A673 (cell line): ENCODE measurements at regions not wholly inside any gene's neighbourhood (a gene's known extent, or its start where the extent isn't known, plus 50 kb on each side); places are given as distances from the start of the nearest gene placed in this dataset.
"Not testable (repeated sequence)": the region's sequence is repeated elsewhere in the genome, so short reads cannot be mapped to it uniquely, and the experiment has no call there.

ENCODE experiments used
- BruUV-seq: library from RNA; stranded (reverse); fragments of 400-500 nt; replicated peaks from 2 replicates; lab custom pipeline; 2021; lab: Mats Ljungman, UMichigan
- CTCF ChIA-PET: fragments of 300-600 bp; sonication (Branson Sonifier 250); formaldehyde crosslinking; loops from one replicate; lab custom pipeline; 2022; ENCODE audit warnings: antibody characterized with exemption; lab: Charles Lee
- POLR2A ChIA-PET: fragments of 300-600 bp; sonication (Branson Sonifier 250); formaldehyde crosslinking; loops from one replicate; lab custom pipeline; 2022; ENCODE audit warnings: antibody characterized with exemption; ENCODE audit not compliant: low non-redundant PET; lab: Charles Lee
- DNase-seq: peaks from one replicate; pipeline ENCODE4 v3.0.0-alpha.2; 2015; ENCODE audit warnings: low spot score
- H3K27ac ChIP-seq: fragments of 200-600 bp; sonication (generic); 2 replicates; pipeline ENCODE4 v1.5.1; 2016; ENCODE audit warnings: mixed run types, low read depth, mild to moderate bottlenecking, mixed read lengths, antibody characterized with exemption, low read length; ENCODE audit not compliant: poor library complexity, severe bottlenecking
- H3K27me3 ChIP-seq: fragments of 200-600 bp; sonication (generic); replicated peaks from 2 replicates; pipeline ENCODE4 v1.6.1; 2017; ENCODE audit warnings: mixed run types, low read depth, mild to moderate bottlenecking, mixed read lengths, antibody characterized with exemption, low read length; ENCODE audit not compliant: insufficient read depth, poor library complexity
- H3K36me3 ChIP-seq: fragments of 200-600 bp; sonication (generic); 2 replicates; pipeline ENCODE4 v1.6.1; 2016; ENCODE audit warnings: mixed run types, mild to moderate bottlenecking, mixed read lengths, antibody characterized with exemption, low read length; ENCODE audit not compliant: insufficient read depth, poor library complexity, severe bottlenecking
- H3K4me1 ChIP-seq: fragments of 200-600 bp; sonication (generic); 2 replicates; pipeline ENCODE4 v1.6.1; 2017; ENCODE audit warnings: mixed run types, mild to moderate bottlenecking, mixed read lengths, antibody characterized with exemption, low read length; ENCODE audit not compliant: insufficient read depth, poor library complexity, severe bottlenecking
- H3K4me3 ChIP-seq: fragments of 200-600 bp; sonication (generic); 2 replicates; pipeline ENCODE4 v1.5.1; 2016; ENCODE audit warnings: low read depth, mixed run types, mild to moderate bottlenecking, mixed read lengths, low read length; ENCODE audit not compliant: poor library complexity, severe bottlenecking
- H3K9me3 ChIP-seq: fragments of 200-600 bp; sonication (generic); 2 replicates; pipeline ENCODE4 v1.6.1; 2016; ENCODE audit warnings: mixed run types, low read depth, mild to moderate bottlenecking, mixed read lengths, antibody characterized with exemption, low read length; ENCODE audit not compliant: poor library complexity, severe bottlenecking
- CTCF ChIP-seq: fragments of 300-800, 200-600 bp; sonication (generic); conservative IDR thresholded peaks from 2 replicates; pipeline ENCODE4 v1.5.1; 2017; ENCODE audit warnings: low read depth, mild to moderate bottlenecking, antibody characterized with exemption, low read length, moderate library complexity, mixed read lengths
- EZH2 ChIP-seq: fragments of 200-600 bp; sonication (generic); IDR thresholded peaks from 2 replicates; pipeline ENCODE4 v1.6.1; 2017; ENCODE audit warnings: borderline replicate concordance, low read depth, mild to moderate bottlenecking, mixed read lengths, antibody characterized with exemption, low read length; ENCODE audit not compliant: poor library complexity, severe bottlenecking
- intact Hi-C: fragments of 100-400 bp; cut with micrococcal nuclease; formaldehyde crosslinking; loops from one replicate; pipeline ENCODE4 v1.10.0; 2022; ENCODE audit not compliant: unreplicated experiment

- no peak for DNase-seq
- ChIA-PET POLR2A (no interaction called here), CTCF (no interaction called here)
- Histone ChIP-seq H3K36me3 (no peaks in the 10 kb centered on the region), H3K9me3 (no peaks in the 10 kb centered on the region), H3K4me1 (no peaks in the 10 kb centered on the region), H3K27ac (no peak overlapping the region), H3K4me3 (no peak overlapping the region), H3K27me3 (no peaks in the 10 kb centered on the region)
- BruUV-seq: no TSS peak
- intact Hi-C loops: no loop called here
- TF ChIP-seq CTCF: no peak
- TF ChIP-seq EZH2: no peak
Measured at GRCh38 chr11:116030697-116031331, 526.6 kb upstream of the CADM1 start.

- H3K27me3 ChIP-seq, H3K4me1 ChIP-seq, H3K9me3 ChIP-seq, H3K27ac ChIP-seq, intact Hi-C loops, POLR2A ChIA-PET, H3K4me3 ChIP-seq, BruUV-seq, H3K36me3 ChIP-seq, CTCF ChIA-PET, DNase-seq: not testable (repeated sequence)
Measured at GRCh38 chr11:116028506-116028905, 524.3 kb upstream of the CADM1 start.

- intact Hi-C loops: no loop called here
- ChIA-PET CTCF (no interaction called here), POLR2A (no interaction called here)
- Histone ChIP-seq H3K27me3 (no peaks in the 10 kb centered on the region), H3K27ac (no peak overlapping the region), H3K4me1 (no peaks in the 10 kb centered on the region), H3K4me3 (no peak overlapping the region), H3K9me3 (peaks cover 5% of the 10 kb centered on the region), H3K36me3 (no peaks in the 10 kb centered on the region)
- no peak for TF ChIP-seq EZH2
- TF ChIP-seq CTCF: no peak
- DNase-seq: no peak
- BruUV-seq: no TSS peak
Measured at GRCh38 chr11:115999437-115999836, 495.2 kb upstream of the CADM1 start.

GRCh38 chr11:115996808-115997188 is 492.6 kb upstream of the CADM1 start:
- Histone ChIP-seq H3K9me3 (no peaks in the 10 kb centered on the region), H3K36me3 (no peaks in the 10 kb centered on the region), H3K27me3 (no peaks in the 10 kb centered on the region), H3K27ac (no peak overlapping the region), H3K4me3 (no peak overlapping the region), H3K4me1 (no peaks in the 10 kb centered on the region)
- POLR2A ChIA-PET: no interaction called here
- TF ChIP-seq CTCF: no peak
- intact Hi-C loops: no loop called here
- DNase-seq: no peak
- CTCF ChIA-PET: no interaction called here
- BruUV-seq: no TSS peak
